CD4-positive, alpha-beta memory T cell (primary cell): ENCODE measurements at regions not wholly inside any gene's neighbourhood (a gene's known extent, or its start where the extent isn't known, plus 50 kb on each side); places are given as distances from the start of the nearest gene placed in this dataset.

Experiments used
- CTCF ChIA-PET: fragments of 350-600 bp; sonication (Branson Sonifier 250); formaldehyde crosslinking; loops from one replicate; lab custom pipeline; 2021; ENCODE audit warnings: inconsistent platforms; ENCODE audit not compliant: partially characterized antibody; lab: Charles Lee
- POLR2A ChIA-PET: fragments of 350-600 bp; sonication (Branson Sonifier 250); formaldehyde crosslinking; loops from one replicate; lab custom pipeline; 2021; ENCODE audit not compliant: partially characterized antibody; lab: Charles Lee
- DNase-seq, 5 donors: peaks; one replicate each; pipeline versions ENCODE4 v3.0.0 to v3.0.0-alpha.2; 2020 to 2022; ENCODE audit warnings: mixed read lengths in 1 of 5
- H3K27ac ChIP-seq: one replicate; pipeline ENCODE4 v1.7.0; 2013; ENCODE audit warnings: low read depth, low read length
- H3K27me3 ChIP-seq: 2 replicates; pipeline ENCODE4 v1.7.0; 2013; ENCODE audit warnings: mild to moderate bottlenecking, low read length, moderate library complexity; ENCODE audit not compliant: insufficient read depth
- H3K36me3 ChIP-seq: 2 replicates; pipeline ENCODE4 v1.7.0; 2013; ENCODE audit warnings: mild to moderate bottlenecking, low read length, moderate library complexity; ENCODE audit not compliant: insufficient read depth
- H3K4me1 ChIP-seq: 2 replicates; pipeline ENCODE4 v1.7.0; 2013; ENCODE audit warnings: mild to moderate bottlenecking, low read length, moderate library complexity; ENCODE audit not compliant: insufficient read depth
- H3K4me3 ChIP-seq, 2 donors: one replicate each; pipeline ENCODE4 v1.7.0; 2013; ENCODE audit warnings: low read length in 2 of 2, mild to moderate bottlenecking in 1 of 2
- H3K9me3 ChIP-seq, 2 donors: one replicate each; pipeline ENCODE4 v1.7.0; 2013; ENCODE audit warnings: low read length in 2 of 2, control low read depth in 1 of 2; ENCODE audit not compliant: control insufficient read depth in 1 of 2
- H3K27ac Mint-ChIP-seq, 7 donors: one replicate each; pipeline ENCODE4 v1.8.0; 2020 to 2021; ENCODE audit warnings: mixed read lengths in 7 of 7, mild to moderate bottlenecking in 6 of 7, inconsistent platforms in 3 of 7, moderate library complexity in 3 of 7
- H3K27me3 Mint-ChIP-seq, 2 donors: one replicate each; pipeline ENCODE4 v1.8.0; 2020 to 2021; ENCODE audit warnings: mixed read lengths in 2 of 2
- H3K36me3 Mint-ChIP-seq, 2 donors: one replicate each; pipeline ENCODE4 v1.8.0; 2020 to 2021; ENCODE audit warnings: mixed read lengths in 2 of 2, inconsistent platforms in 1 of 2, mild to moderate bottlenecking in 1 of 2
- H3K4me1 Mint-ChIP-seq, 4 donors: one replicate each; pipeline ENCODE4 v1.8.0; 2020 to 2021; ENCODE audit warnings: mixed read lengths in 4 of 4, mild to moderate bottlenecking in 1 of 4
- H3K4me3 Mint-ChIP-seq, 8 donors: one replicate each; pipeline ENCODE4 v1.8.0; 2020 to 2021; ENCODE audit warnings: mixed read lengths in 8 of 8, mild to moderate bottlenecking in 7 of 8, moderate library complexity in 6 of 8, inconsistent platforms in 3 of 8
- H3K9me3 Mint-ChIP-seq, 8 donors: one replicate each; pipeline ENCODE4 v1.8.0; 2020 to 2021; ENCODE audit warnings: mixed read lengths in 8 of 8, mild to moderate bottlenecking in 5 of 8, inconsistent platforms in 3 of 8, moderate library complexity in 1 of 8
- intact Hi-C: fragments of 100-400 bp; cut with micrococcal nuclease; formaldehyde crosslinking; loops from one replicate; pipeline ENCODE4 v1.15.1; 2023

DNA sequence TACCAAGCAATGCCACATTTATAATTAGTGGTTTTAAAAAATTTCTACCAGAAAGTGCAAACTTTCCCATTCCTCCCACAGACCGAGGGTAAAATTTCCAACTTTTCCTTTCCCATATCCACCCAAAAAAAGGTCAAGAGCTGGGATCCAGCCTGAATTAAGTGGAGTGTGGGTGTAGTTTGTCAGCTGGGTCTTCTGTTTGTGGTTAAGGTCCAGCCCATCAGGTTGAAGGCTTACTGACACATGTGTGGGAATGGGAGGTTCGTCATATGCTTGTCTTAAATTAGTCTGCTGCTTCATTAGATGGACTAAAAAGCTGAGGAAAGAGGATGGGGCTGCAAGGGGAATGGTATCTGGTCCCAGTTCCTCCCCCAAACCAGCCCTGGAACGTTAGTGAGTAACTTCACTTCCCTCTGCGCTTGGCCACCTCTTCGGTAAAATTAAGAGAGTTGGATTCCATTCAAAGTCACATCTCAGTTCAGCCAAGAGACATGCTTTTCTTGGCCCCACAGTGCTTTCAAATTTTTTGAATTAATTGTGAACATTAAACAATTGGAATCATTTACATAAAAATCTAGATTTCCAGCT is 59.0 kb upstream of the PLCL2 start:
- H3K9me3 ChIP-seq, result no peaks in the 10 kb centered on the region
- Mint-ChIP-seq H3K4me3 (no peak overlapping the region), H3K27me3 (no peaks in the 10 kb centered on the region), H3K36me3 (no peaks in the 10 kb centered on the region), H3K4me1 (peaks cover 26 to 50% (median 39%) of the 10 kb centered on the region in 4 donors), H3K27ac (no peak overlapping the region), H3K9me3 (no peaks in the 10 kb centered on the region)
- no peaks in the 10 kb centered on the region for H3K27me3 ChIP-seq
- CTCF ChIA-PET, result interaction anchor here (0.9 to 1.5 kb wide), 3 partner anchors 16 to 392 kb away, joined by 3 to 4 read pairs (median 3); no protein-coding TSS in a partner anchor
- H3K27ac ChIP-seq, result no peak overlapping the region
- POLR2A ChIA-PET, result interaction anchor here (1.0 to 1.6 kb wide), 2 partner anchors 16 to 59 kb away, joined by 3 to 4 read pairs; partner anchors contain the start of gene PLCL2
- H3K4me3 ChIP-seq, result no peak overlapping the region
- H3K36me3 ChIP-seq, result no peaks in the 10 kb centered on the region
- intact Hi-C loops, result loop anchor here (5.0 kb wide), 1 partner anchor 207 kb away; no protein-coding TSS in a partner anchor
- H3K4me1 ChIP-seq, result peaks cover 23% of the 10 kb centered on the region
- no peak for DNase-seq

DNA sequence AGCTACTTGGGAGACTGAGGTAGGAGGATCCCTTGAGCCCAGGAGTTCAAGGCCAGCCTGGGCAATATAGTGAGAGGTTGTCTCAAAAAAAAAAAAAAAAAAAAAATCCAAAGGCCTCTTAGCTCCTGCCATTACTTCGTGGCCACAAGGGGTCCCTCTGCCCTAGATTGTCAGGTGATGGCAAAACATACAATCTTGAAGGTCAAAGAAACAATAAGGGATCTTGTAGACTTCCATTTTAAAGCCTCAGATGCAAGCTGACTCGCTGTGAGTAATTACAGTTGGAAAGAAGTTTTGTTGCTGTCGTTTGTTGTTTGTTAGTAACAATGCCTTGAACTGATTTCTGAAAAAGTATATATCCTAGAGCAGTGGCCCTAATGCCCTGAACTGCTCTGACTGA is 55.9 kb upstream of the PLCL2 start:
- H3K36me3 Mint-ChIP-seq, result no peaks in the 10 kb centered on the region
- Histone ChIP-seq H3K27ac (no peak overlapping the region), H3K27me3 (no peaks in the 10 kb centered on the region), H3K9me3 (no peaks in the 10 kb centered on the region), H3K36me3 (no peaks in the 10 kb centered on the region), H3K4me1 (peaks cover 14% of the 10 kb centered on the region), H3K4me3 (no peak overlapping the region)
- H3K9me3 Mint-ChIP-seq, result no peaks in the 10 kb centered on the region
- H3K4me1 Mint-ChIP-seq, result peaks cover 18 to 28% (median 26%) of the 10 kb centered on the region in 4 donors
- intact Hi-C loops, result loop anchor here (1.0 to 5.0 kb wide), 3 partner anchors 14 to 404 kb away; no protein-coding TSS in a partner anchor
- H3K27me3 Mint-ChIP-seq, result no peaks in the 10 kb centered on the region
- no peak overlapping the region for H3K4me3 Mint-ChIP-seq
- ChIA-PET CTCF (interaction anchor here (0.6 to 3.4 kb wide), 32 partner anchors 9 to 584 kb away, joined by 3 to 35 read pairs (median 4); partner anchors contain the start of gene PLCL2), POLR2A (interaction anchor here (0.7 to 1.9 kb wide), 9 partner anchors 8 to 379 kb away, joined by 3 to 17 read pairs (median 4); partner anchors contain the start of gene PLCL2)
- H3K27ac Mint-ChIP-seq, result peak overlapping the region in 2 of 7 donors; percentile 20 to 32
- DNase-seq, result peak; percentile 56 to 71 (median 59)

DNA sequence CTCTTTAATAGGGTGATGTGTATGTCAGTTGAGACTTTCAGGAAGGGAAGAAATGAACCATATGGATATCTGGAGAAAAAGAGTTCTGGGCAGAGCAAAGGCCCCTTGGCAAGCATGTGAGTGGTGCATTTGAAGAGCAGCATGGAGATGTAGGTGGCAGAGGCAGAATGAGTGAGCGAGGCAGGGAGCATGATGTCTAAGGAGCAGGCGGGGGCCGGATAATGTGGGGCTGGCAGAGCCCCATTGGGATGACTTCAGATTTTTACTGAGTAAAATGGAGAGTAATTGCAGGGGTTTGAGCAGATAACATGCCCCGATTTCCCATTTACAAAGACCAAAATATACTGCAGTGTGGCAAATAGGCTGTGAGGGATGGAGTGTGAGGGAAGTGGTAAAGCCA is 52.9 kb upstream of the PLCL2 start:
- intact Hi-C loops, result loop anchor here (5.0 kb wide), 1 partner anchor 230 kb away; no protein-coding TSS in a partner anchor
- H3K4me3 ChIP-seq, result no peak overlapping the region
- H3K27me3 ChIP-seq, result no peaks in the 10 kb centered on the region
- Mint-ChIP-seq H3K36me3 (no peaks in the 10 kb centered on the region), H3K27me3 (no peaks in the 10 kb centered on the region), H3K27ac (peak overlapping the region in 4 of 7 donors; percentile 10 to 54 (median 40)), H3K4me1 (peaks cover 9 to 14% (median 11%) of the 10 kb centered on the region in 4 donors), H3K9me3 (no peaks in the 10 kb centered on the region), H3K4me3 (no peak overlapping the region)
- H3K4me1 ChIP-seq, result no peaks in the 10 kb centered on the region
- POLR2A ChIA-PET, result interaction anchor here (1.0 to 1.2 kb wide), 2 partner anchors 10 kb away, joined by 3 to 4 read pairs; no protein-coding TSS in a partner anchor
- H3K27ac ChIP-seq, result no peak overlapping the region
- CTCF ChIA-PET, result no interaction called here
- no peaks in the 10 kb centered on the region for H3K9me3 ChIP-seq
- no peak for DNase-seq
- no peaks in the 10 kb centered on the region for H3K36me3 ChIP-seq

DNA sequence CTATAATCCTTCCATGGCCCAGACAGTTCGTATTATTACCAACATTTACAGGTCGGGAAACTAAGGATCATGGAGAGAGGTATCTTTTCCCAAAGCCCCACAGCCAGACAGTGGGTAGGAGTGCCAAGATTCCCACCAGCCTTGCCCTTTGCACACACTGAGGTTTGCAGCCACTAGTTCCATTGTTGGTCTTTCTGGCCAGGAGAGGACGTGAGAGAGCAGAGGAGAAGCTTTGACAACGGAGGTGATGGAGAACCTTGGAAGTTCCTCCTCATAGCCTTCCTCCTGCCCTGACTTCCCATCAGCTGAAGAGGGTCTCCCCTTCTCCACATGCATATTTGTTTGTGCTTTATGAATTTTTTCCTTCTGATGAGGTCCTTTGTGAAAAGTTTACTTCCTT is 50.5 kb upstream of the PLCL2 start:
- CTCF ChIA-PET, result interaction anchor here (1.2 to 1.4 kb wide), 4 partner anchors 8 to 54 kb away, joined by 3 to 6 read pairs (median 4); partner anchors contain the start of gene PLCL2
- Histone ChIP-seq H3K4me1 (peaks cover 19% of the 10 kb centered on the region), H3K27ac (no peak overlapping the region), H3K4me3 (no peak overlapping the region), H3K27me3 (no peaks in the 10 kb centered on the region), H3K9me3 (no peaks in the 10 kb centered on the region), H3K36me3 (no peaks in the 10 kb centered on the region)
- no peaks in the 10 kb centered on the region for H3K27me3 Mint-ChIP-seq
- intact Hi-C loops, result loop anchor here (5.0 kb wide), 1 partner anchor 232 kb away; no protein-coding TSS in a partner anchor
- H3K36me3 Mint-ChIP-seq, result no peaks in the 10 kb centered on the region
- H3K4me3 Mint-ChIP-seq, result no peak overlapping the region
- POLR2A ChIA-PET, result interaction anchor here (2.0 kb wide), 1 partner anchor 9 kb away, joined by 14 read pairs; no protein-coding TSS in a partner anchor
- H3K4me1 Mint-ChIP-seq, result peaks cover 20 to 29% (median 24%) of the 10 kb centered on the region in 4 donors
- no peak for DNase-seq
- no peak overlapping the region for H3K27ac Mint-ChIP-seq
- no peaks in the 10 kb centered on the region for H3K9me3 Mint-ChIP-seq

DNA sequence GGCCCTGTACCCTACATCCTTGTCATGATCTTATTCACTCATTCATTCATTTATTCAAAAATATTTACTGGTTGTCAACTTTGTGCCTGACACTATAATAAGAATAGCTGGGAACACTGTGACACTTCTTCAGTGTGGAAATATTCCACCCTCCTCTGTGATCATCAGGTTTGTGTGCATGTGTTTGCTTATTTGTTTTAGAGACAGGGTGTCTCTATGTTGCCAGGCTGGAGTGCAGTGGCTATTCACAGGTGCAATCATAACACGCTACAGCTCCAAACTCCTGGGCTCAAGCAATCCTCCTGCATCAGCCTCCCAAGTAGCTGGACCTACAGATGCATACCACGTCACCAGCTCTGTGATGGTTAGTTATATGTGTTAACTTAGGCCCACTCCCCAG is 50.0 kb upstream of the PLCL2 start:
- Histone ChIP-seq H3K27me3 (no peaks in the 10 kb centered on the region), H3K4me1 (peaks cover 21% of the 10 kb centered on the region), H3K36me3 (no peaks in the 10 kb centered on the region), H3K27ac (no peak overlapping the region), H3K4me3 (no peak overlapping the region), H3K9me3 (no peaks in the 10 kb centered on the region)
- Mint-ChIP-seq H3K4me1 (peaks cover 22 to 32% (median 27%) of the 10 kb centered on the region in 4 donors), H3K27me3 (no peaks in the 10 kb centered on the region), H3K4me3 (no peak overlapping the region), H3K36me3 (no peaks in the 10 kb centered on the region), H3K9me3 (no peaks in the 10 kb centered on the region), H3K27ac (peak overlapping the region in 1 of 7 donors; percentile 65)
- no peak for DNase-seq
- POLR2A ChIA-PET, result interaction anchor here (2.0 kb wide), 1 partner anchor 9 kb away, joined by 14 read pairs; no protein-coding TSS in a partner anchor
- intact Hi-C loops, result loop anchor here (5.0 kb wide), 1 partner anchor 232 kb away; no protein-coding TSS in a partner anchor
- CTCF ChIA-PET, result interaction anchor here (1.3 to 1.4 kb wide), 2 partner anchors 50 to 53 kb away, joined by 3 to 4 read pairs; partner anchors contain the start of gene PLCL2
